ENCODE measurements at regions not wholly inside any gene's neighbourhood (a gene's known extent, or its start where the extent isn't known, plus 50 kb on each side); places are given as distances from the start of the nearest gene placed in this dataset.
A peak's percentile ranks its signal among the peaks of the same experiment; 100 is the strongest.

GRCh38 chr11:104609311-104610085, 288.8 kb downstream of the CASP12 start:
- DNase-seq (ENCODE audit: low read depth): peak; percentile 73
- no peak for TF ChIP-seq MAX (IDR thresholded peaks at IDR 0.05; ENCODE audit: low read depth, low read length)
- peak; percentile 86 for TF ChIP-seq CTCF (IDR thresholded peaks at IDR 0.05; ENCODE audit: low read depth, low read length)
- H3K4me3 ChIP-seq (ENCODE audit: low read depth, low read length): no peak overlapping the region

- no peak overlapping the region for H3K4me3 ChIP-seq (ENCODE audit: low read depth, low read length)
- DNase-seq (ENCODE audit: low read depth): no peak
- TF ChIP-seq POLR2A (IDR thresholded peaks at IDR 0.05; ENCODE audit: extremely low read depth, insufficient read length) (no peak), MYC (IDR thresholded peaks at IDR 0.05; ENCODE audit: low read depth, low read length) (no peak), MAX (IDR thresholded peaks at IDR 0.05; ENCODE audit: low read depth, low read length) (no peak), CTCF (IDR thresholded peaks at IDR 0.05; ENCODE audit: low read depth, low read length) (no peak)
Measured at GRCh38 chr11:104602643-104603042, 295.6 kb downstream of the CASP12 start.

GRCh38 chr11:104594228-104594958, 303.9 kb downstream of the CASP12 start:
- peak; percentile 15 for DNase-seq (ENCODE audit: low read depth)
- TF ChIP-seq MYC (IDR thresholded peaks at IDR 0.05; ENCODE audit: low read depth, low read length): no peak
- TF ChIP-seq MAX (IDR thresholded peaks at IDR 0.05; ENCODE audit: low read depth, low read length): no peak
- TF ChIP-seq CTCF (IDR thresholded peaks at IDR 0.05; ENCODE audit: low read depth, low read length): no peak
- TF ChIP-seq POLR2A (IDR thresholded peaks at IDR 0.05; ENCODE audit: extremely low read depth, insufficient read length): no peak

GRCh38 chr11:104588970-104589369, 309.3 kb downstream of the CASP12 start:
- TF ChIP-seq POLR2A (IDR thresholded peaks at IDR 0.05; ENCODE audit: extremely low read depth, insufficient read length) (no peak), MYC (IDR thresholded peaks at IDR 0.05; ENCODE audit: low read depth, low read length) (no peak), CTCF (IDR thresholded peaks at IDR 0.05; ENCODE audit: low read depth, low read length) (no peak), MAX (IDR thresholded peaks at IDR 0.05; ENCODE audit: low read depth, low read length) (no peak)
- no peak for DNase-seq (ENCODE audit: low read depth)

More at GRCh38 chr11:104594228-104594958, 303.9 kb downstream of the CASP12 start:
- no peak overlapping the region for H3K4me3 ChIP-seq (ENCODE audit: low read depth, low read length)

GRCh38 chr11:104588446-104588845, 309.8 kb downstream of the CASP12 start:
- DNase-seq (ENCODE audit: low read depth): no peak
- no peak for TF ChIP-seq MAX (IDR thresholded peaks at IDR 0.05; ENCODE audit: low read depth, low read length)
- TF ChIP-seq CTCF (IDR thresholded peaks at IDR 0.05; ENCODE audit: low read depth, low read length): no peak
- TF ChIP-seq POLR2A (IDR thresholded peaks at IDR 0.05; ENCODE audit: extremely low read depth, insufficient read length): no peak
- TF ChIP-seq MYC (IDR thresholded peaks at IDR 0.05; ENCODE audit: low read depth, low read length): no peak
- no peak overlapping the region for H3K4me3 ChIP-seq (ENCODE audit: low read depth, low read length)

More at GRCh38 chr11:104588970-104589369, 309.3 kb downstream of the CASP12 start:
- no peak overlapping the region for H3K4me3 ChIP-seq (ENCODE audit: low read depth, low read length)
